T-cell (primary cell): ENCODE measurements at regions not wholly inside any gene's neighbourhood (a gene's known extent, or its start where the extent isn't known, plus 50 kb on each side); places are given as distances from the start of the nearest gene placed in this dataset.

Experiments
- ATAC-seq, 4 experiments: fragments of 200-7000 bp in 3 of 4; fragments of 150-1000 bp in 1 of 4; cut with Tn5 transposase; replicated peaks in 1 of 4; 1 replicate in 3 of 4; 2 replicates in 1 of 4; pipeline ENCODE4 v1.10.0; 2021; ENCODE audit warnings: moderate library complexity in 3 of 4, mild to moderate bottlenecking in 2 of 4, moderate number of reproducible peaks in 1 of 4
- CTCF ChIA-PET, 2 donors: fragments of 300-600 bp; sonication (Branson Sonifier 250); formaldehyde crosslinking; loops; one replicate each; lab custom pipeline; 2022; ENCODE audit warnings: antibody characterized with exemption in 2 of 2; lab: Charles Lee
- POLR2A ChIA-PET, 2 donors: fragments of 300-600 bp; sonication (Branson Sonifier 250); formaldehyde crosslinking; loops; one replicate each; lab custom pipeline; 2022; ENCODE audit warnings: antibody characterized with exemption in 2 of 2; lab: Charles Lee
- DNase-seq, 35 experiments: peaks; one replicate each; pipeline versions ENCODE4 v3.0.0 to v3.0.0-alpha.2; 2013 to 2023
- H3K27ac ChIP-seq: one replicate; pipeline ENCODE4 v1.5.1; 2013; ENCODE audit warnings: low read length
- H3K27me3 ChIP-seq, 2 experiments: replicated peaks in 1 of 2; 1 replicate in 1 of 2; 2 replicates in 1 of 2; pipeline versions ENCODE4 v1.6.1 to v1.7.0; 2013; ENCODE audit warnings: low read length in 1 of 2, mixed read lengths in 1 of 2; ENCODE audit not compliant: control insufficient read depth in 2 of 2, insufficient read depth in 2 of 2; ENCODE audit errors: extremely low read depth in 1 of 2
- H3K36me3 ChIP-seq, 2 donors: 1 replicate in 1 of 2; 2 replicates in 1 of 2; pipeline versions ENCODE4 v1.6.1 to v1.7.0; 2013; ENCODE audit warnings: low read length in 1 of 2; ENCODE audit not compliant: control insufficient read depth in 2 of 2, insufficient read depth in 1 of 2; ENCODE audit errors: extremely low read depth in 1 of 2
- H3K4me1 ChIP-seq, 2 experiments: 1 replicate in 1 of 2; 2 replicates in 1 of 2; pipeline versions ENCODE4 v1.6.1 to v1.7.0; 2013; ENCODE audit warnings: low read length in 2 of 2, mixed read lengths in 1 of 2; ENCODE audit not compliant: insufficient read depth in 2 of 2, control insufficient read depth in 1 of 2; ENCODE audit errors: extremely low read depth in 1 of 2
- H3K4me3 ChIP-seq, 2 donors: 1 replicate in 1 of 2; 2 replicates in 1 of 2; pipeline versions ENCODE4 v1.5.1 to v1.7.0; 2013; ENCODE audit warnings: mild to moderate bottlenecking in 2 of 2, low read length in 1 of 2, moderate library complexity in 1 of 2; ENCODE audit not compliant: control insufficient read depth in 1 of 2; ENCODE audit errors: extremely low read depth in 1 of 2
- H3K9me3 ChIP-seq: 2 replicates; pipeline ENCODE4 v1.7.0; 2013
- H3K27ac Mint-ChIP-seq, 2 donors: one replicate each; pipeline ENCODE4 v1.8.0; 2020 to 2021; ENCODE audit warnings: mild to moderate bottlenecking in 2 of 2, mixed read lengths in 2 of 2
- H3K27me3 Mint-ChIP-seq, 2 donors: one replicate each; pipeline ENCODE4 v1.8.0; 2021 to 2022; ENCODE audit warnings: mixed read lengths in 2 of 2
- H3K36me3 Mint-ChIP-seq: one replicate; pipeline ENCODE4 v1.8.0; 2021; ENCODE audit warnings: mixed read lengths
- H3K4me1 Mint-ChIP-seq, 3 donors: one replicate each; pipeline ENCODE4 v1.8.0; 2020 to 2022; ENCODE audit warnings: mixed read lengths in 3 of 3, mild to moderate bottlenecking in 1 of 3
- H3K4me3 Mint-ChIP-seq, 3 donors: one replicate each; pipeline ENCODE4 v1.8.0; 2020 to 2022; ENCODE audit warnings: mild to moderate bottlenecking in 3 of 3, mixed read lengths in 3 of 3, moderate library complexity in 3 of 3
- H3K9me3 Mint-ChIP-seq, 3 donors: one replicate each; pipeline ENCODE4 v1.8.0; 2020 to 2022; ENCODE audit warnings: mixed read lengths in 3 of 3
- WGBS: methylation state at CpG from one replicate; pipeline ENCODE4 v1.1.5; 2013; ENCODE audit warnings: missing lambda C conversion rate; ENCODE audit not compliant: insufficient coverage; 5-methylcytosine and 5-hydroxymethylcytosine counted together

- no peak for DNase-seq
- no peak for ATAC-seq
- Mint-ChIP-seq H3K36me3 (no peaks in the 10 kb centered on the region), H3K4me1 (no peaks in the 10 kb centered on the region), H3K9me3 (no peaks in the 10 kb centered on the region), H3K27me3 (peaks cover 7% of the 10 kb centered on the region in 2 donors), H3K27ac (no peak overlapping the region), H3K4me3 (no peak overlapping the region)
- Histone ChIP-seq H3K27ac (no peak overlapping the region), H3K36me3 (no peaks in the 10 kb centered on the region), H3K4me3 (no peak overlapping the region), H3K9me3 (no peaks in the 10 kb centered on the region), H3K4me1 (no peaks in the 10 kb centered on the region), H3K27me3 (no peaks in the 10 kb centered on the region)
- CTCF ChIA-PET, result interaction anchor here in 1 of 2 donors (0.7 kb wide), 1 partner anchor 400 kb away, joined by 6 read pairs; no protein-coding TSS in a partner anchor
- POLR2A ChIA-PET, result no interaction called here
- WGBS, result 11% methylated on average over 2 of the region's 11 CpGs
Observed at GRCh38 chr4:185896817-185897488, 85.0 kb upstream of the SORBS2 start.

GRCh38 chr4:185898413-185898812 is 86.4 kb upstream of the SORBS2 start:
- no peaks in the 10 kb centered on the region for H3K27me3 ChIP-seq
- Mint-ChIP-seq H3K4me1 (no peaks in the 10 kb centered on the region), H3K36me3 (no peaks in the 10 kb centered on the region), H3K27me3 (peaks cover 0 to 6% of the 10 kb centered on the region in 2 donors), H3K9me3 (no peaks in the 10 kb centered on the region), H3K4me3 (no peak overlapping the region), H3K27ac (no peak overlapping the region)
- no peak for DNase-seq
- POLR2A ChIA-PET, result no interaction called here
- H3K36me3 ChIP-seq, result no peaks in the 10 kb centered on the region
- no peak overlapping the region for H3K27ac ChIP-seq
- H3K4me3 ChIP-seq, result no peak overlapping the region
- no peaks in the 10 kb centered on the region for H3K9me3 ChIP-seq
- H3K4me1 ChIP-seq, result no peaks in the 10 kb centered on the region
- CTCF ChIA-PET, result no interaction called here
- 87% methylated on average over 2 of the region's 8 CpGs for WGBS
- ATAC-seq, result no peak

- H3K27me3 Mint-ChIP-seq, result peaks cover 0 to 6% of the 10 kb centered on the region in 2 donors
- Histone ChIP-seq H3K4me3 (no peak overlapping the region), H3K9me3 (no peaks in the 10 kb centered on the region), H3K36me3 (no peaks in the 10 kb centered on the region), H3K27me3 (no peaks in the 10 kb centered on the region), H3K4me1 (no peaks in the 10 kb centered on the region), H3K27ac (no peak overlapping the region)
- H3K27ac Mint-ChIP-seq, result no peak overlapping the region
- no peaks in the 10 kb centered on the region for H3K36me3 Mint-ChIP-seq
- WGBS, result 50% methylated on average over 2 of the region's 4 CpGs
- ChIA-PET CTCF (no interaction called here), POLR2A (no interaction called here)
- no peaks in the 10 kb centered on the region for H3K9me3 Mint-ChIP-seq
- no peak for DNase-seq
- no peaks in the 10 kb centered on the region for H3K4me1 Mint-ChIP-seq
- no peak for ATAC-seq
- H3K4me3 Mint-ChIP-seq, result no peak overlapping the region
Observed at GRCh38 chr4:185899833-185900232, 87.8 kb upstream of the SORBS2 start.

- H3K27ac Mint-ChIP-seq, result no peak overlapping the region
- Histone ChIP-seq H3K4me1 (no peaks in the 10 kb centered on the region), H3K36me3 (no peaks in the 10 kb centered on the region), H3K27ac (no peak overlapping the region), H3K9me3 (no peaks in the 10 kb centered on the region), H3K27me3 (no peaks in the 10 kb centered on the region), H3K4me3 (no peak overlapping the region)
- DNase-seq, result no peak
- 94% methylated on average over 2 of the region's 4 CpGs for WGBS
- no peak overlapping the region for H3K4me3 Mint-ChIP-seq
- no peaks in the 10 kb centered on the region for H3K9me3 Mint-ChIP-seq
- ChIA-PET CTCF (no interaction called here), POLR2A (no interaction called here)
- ATAC-seq, result no peak
- H3K27me3 Mint-ChIP-seq, result peaks cover 2% of the 10 kb centered on the region in 2 donors
- H3K4me1 Mint-ChIP-seq, result no peaks in the 10 kb centered on the region
- no peaks in the 10 kb centered on the region for H3K36me3 Mint-ChIP-seq
Observed at GRCh38 chr4:185902654-185903053, 90.7 kb upstream of the SORBS2 start.

GRCh38 chr4:185903205-185903604 is 91.2 kb upstream of the SORBS2 start:
- Mint-ChIP-seq H3K9me3 (no peaks in the 10 kb centered on the region), H3K27ac (no peak overlapping the region), H3K4me3 (no peak overlapping the region), H3K27me3 (peaks cover 2 to 6% of the 10 kb centered on the region in 2 donors), H3K4me1 (no peaks in the 10 kb centered on the region), H3K36me3 (no peaks in the 10 kb centered on the region)
- Histone ChIP-seq H3K27ac (no peak overlapping the region), H3K27me3 (no peaks in the 10 kb centered on the region), H3K9me3 (no peaks in the 10 kb centered on the region), H3K4me3 (no peak overlapping the region), H3K4me1 (no peaks in the 10 kb centered on the region), H3K36me3 (no peaks in the 10 kb centered on the region)
- CTCF ChIA-PET, result no interaction called here
- no peak for ATAC-seq
- POLR2A ChIA-PET, result no interaction called here
- WGBS, result no CpG with 5 or more reads among the region's 1 CpG
- no peak for DNase-seq

- ChIA-PET POLR2A (no interaction called here), CTCF (no interaction called here)
- Histone ChIP-seq H3K9me3 (no peaks in the 10 kb centered on the region), H3K4me1 (no peaks in the 10 kb centered on the region), H3K27ac (no peak overlapping the region), H3K36me3 (no peaks in the 10 kb centered on the region), H3K4me3 (no peak overlapping the region), H3K27me3 (no peaks in the 10 kb centered on the region)
- Mint-ChIP-seq H3K27ac (no peak overlapping the region), H3K4me1 (no peaks in the 10 kb centered on the region), H3K4me3 (no peak overlapping the region), H3K9me3 (no peaks in the 10 kb centered on the region), H3K27me3 (peaks cover 2 to 6% of the 10 kb centered on the region in 2 donors), H3K36me3 (no peaks in the 10 kb centered on the region)
- no peak for ATAC-seq
- 36% methylated on average over 2 of the region's 5 CpGs for WGBS
- DNase-seq, result no peak
Observed at GRCh38 chr4:185904381-185904780, 92.4 kb upstream of the SORBS2 start.
